K562 (cell line): ENCODE measurements at regions not wholly inside any gene's neighbourhood (a gene's known extent, or its start where the extent isn't known, plus 50 kb on each side); places are given as distances from the start of the nearest gene placed in this dataset.

Experiments
- CBFA2T3 ChIP-seq: fragments of 450-650 bp; IDR thresholded peaks from 2 replicates; pipeline ENCODE4 v1.6.1; 2017
- ELF2 ChIP-seq: fragments of 250-450 bp; sonication (Bioruptor Pico); IDR thresholded peaks from 2 replicates; pipeline ENCODE4 v1.5.0; 2021; ENCODE audit warnings: mild to moderate bottlenecking
- KAT8 ChIP-seq: fragments of 450-650 bp; IDR thresholded peaks from 2 replicates; pipeline ENCODE4 v1.6.1; 2016; ENCODE audit warnings: low read depth, mild to moderate bottlenecking
- MED1 ChIP-seq: sonication (generic); formaldehyde crosslinking; IDR thresholded peaks from 2 replicates; pipeline ENCODE4 v1.8.1; 2023; ENCODE audit warnings: missing genetic modification reagents, borderline replicate concordance
- NBN ChIP-seq: fragments of 450-650 bp; IDR thresholded peaks from 2 replicates; pipeline ENCODE4 v1.6.1; 2016; ENCODE audit warnings: low read depth, mild to moderate bottlenecking
- PML ChIP-seq: IDR thresholded peaks from 2 replicates; pipeline ENCODE4 v1.6.1; 2012; ENCODE audit warnings: low read length, inconsistent platforms
- PTBP1 ChIP-seq: fragments of 200-400 bp; formaldehyde crosslinking; IDR thresholded peaks from 2 replicates; pipeline ENCODE4 v1.6.1; 2017; ENCODE audit warnings: low read depth, low read length
- RUNX1 ChIP-seq: sonication (generic); IDR thresholded peaks from 2 replicates; pipeline ENCODE4 v1.6.1; 2016; ENCODE audit warnings: antibody characterized with exemption, low read depth
- SIN3A ChIP-seq, 2 experiments: fragments of 150-350 bp in 1 of 2; IDR thresholded peaks; 2 replicates each; pipeline ENCODE4 v1.6.1; 2011 to 2016; ENCODE audit warnings: borderline replicate concordance in 2 of 2, low read depth in 2 of 2, low read length in 2 of 2, mild to moderate bottlenecking in 2 of 2, moderate library complexity in 2 of 2; ENCODE audit not compliant: control insufficient read depth in 1 of 2
- SMAD2 ChIP-seq: fragments of 150-350 bp; IDR thresholded peaks from 2 replicates; pipeline ENCODE4 v1.6.1; 2014; ENCODE audit warnings: low read depth, mild to moderate bottlenecking, low read length
- SP1 ChIP-seq: sonication (generic); formaldehyde crosslinking; IDR thresholded peaks from 2 replicates; pipeline ENCODE4 v1.8.1; 2022; ENCODE audit warnings: mild to moderate bottlenecking, missing genetic modification reagents
- TAF7 ChIP-seq: fragments of 450-650 bp; IDR thresholded peaks from 2 replicates; pipeline ENCODE4 v1.6.1; 2016; ENCODE audit warnings: missing genetic modification characterization, missing compliant biosample characterization
- ZBTB7A ChIP-seq: IDR thresholded peaks from 2 replicates; pipeline ENCODE4 v1.6.1; 2011; ENCODE audit warnings: low read depth, mild to moderate bottlenecking, low read length, moderate library complexity, borderline replicate concordance; ENCODE audit not compliant: control insufficient read depth
- ZNF316 ChIP-seq: fragments of 450-650 bp; IDR thresholded peaks from 2 replicates; pipeline ENCODE4 v1.6.1; 2016
- ZNF780A ChIP-seq: fragments of 250-450 bp; sonication (Bioruptor Pico); IDR thresholded peaks from 2 replicates; pipeline ENCODE4 v1.5.0; 2021; ENCODE audit warnings: mild to moderate bottlenecking
- TF ChIP-seq, protein P1 (sequence below): fragments of 250-450 bp; sonication (Bioruptor Pico); IDR thresholded peaks from 2 replicates; pipeline ENCODE4 v1.4.0; 2020; ENCODE audit warnings: mild to moderate bottlenecking, moderate library complexity
- TF ChIP-seq, protein P2 (sequence below): sonication (generic); formaldehyde crosslinking; IDR thresholded peaks from 2 replicates; pipeline ENCODE4 v1.8.0; 2022; ENCODE audit warnings: mild to moderate bottlenecking, missing genetic modification reagents, borderline replicate concordance
- TF ChIP-seq, protein P3 (sequence below), 2 experiments: fragments of 450-650 bp; IDR thresholded peaks; 2 replicates each; pipeline ENCODE4 v1.6.1; 2018; ENCODE audit warnings: mild to moderate bottlenecking in 2 of 2, low read depth in 1 of 2; ENCODE audit not compliant: partially characterized antibody in 2 of 2

DNA sequence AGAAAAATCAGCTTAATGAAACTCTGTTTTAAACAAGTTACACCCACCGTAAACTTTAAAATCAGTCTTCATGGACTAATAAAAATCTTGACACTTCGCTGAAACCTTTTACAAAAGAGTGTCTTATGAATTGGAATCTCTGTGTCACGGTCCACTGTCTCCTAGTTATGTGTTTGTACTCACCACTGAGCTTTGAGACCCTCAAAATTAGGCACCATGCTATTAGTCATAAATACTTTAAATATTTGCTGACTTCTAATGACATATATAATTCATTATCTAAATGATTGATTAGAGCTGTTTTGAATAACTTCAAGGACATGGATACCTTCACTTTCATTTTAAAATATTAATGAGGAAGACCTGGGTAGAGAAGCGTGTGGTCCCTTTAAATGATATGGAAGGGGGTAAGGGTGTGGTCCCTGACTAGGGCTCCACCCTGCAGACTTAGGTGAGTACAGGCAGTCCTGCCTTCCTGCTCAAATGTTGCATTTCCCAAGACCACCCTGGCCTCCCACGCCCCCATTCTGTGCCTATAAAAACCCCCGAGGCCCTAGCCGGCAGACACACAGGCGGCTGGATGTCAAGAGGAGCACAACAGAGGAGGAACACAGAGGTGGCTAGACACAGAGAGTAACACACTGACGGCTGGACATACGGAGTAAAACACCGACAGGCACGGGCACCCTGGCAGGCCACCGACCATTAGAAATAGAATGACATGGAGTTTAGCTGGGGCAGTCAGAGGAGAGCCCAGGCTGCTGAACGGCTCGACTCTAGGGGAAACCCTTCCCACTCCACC is 179.0 kb upstream of the CDH9 start (continued):
- TF ChIP-seq, protein P1, sequence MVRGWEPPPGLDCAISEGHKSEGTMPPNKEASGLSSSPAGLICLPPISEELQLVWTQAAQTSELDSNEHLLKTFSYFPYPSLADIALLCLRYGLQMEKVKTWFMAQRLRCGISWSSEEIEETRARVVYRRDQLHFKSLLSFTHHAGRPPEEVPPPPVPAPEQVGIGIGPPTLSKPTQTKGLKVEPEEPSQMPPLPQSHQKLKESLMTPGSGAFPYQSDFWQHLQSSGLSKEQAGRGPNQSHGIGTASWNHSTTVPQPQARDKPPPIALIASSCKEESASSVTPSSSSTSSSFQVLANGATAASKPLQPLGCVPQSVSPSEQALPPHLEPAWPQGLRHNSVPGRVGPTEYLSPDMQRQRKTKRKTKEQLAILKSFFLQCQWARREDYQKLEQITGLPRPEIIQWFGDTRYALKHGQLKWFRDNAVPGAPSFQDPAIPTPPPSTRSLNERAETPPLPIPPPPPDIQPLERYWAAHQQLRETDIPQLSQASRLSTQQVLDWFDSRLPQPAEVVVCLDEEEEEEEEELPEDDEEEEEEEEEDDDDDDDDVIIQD (CRISPR knock-in tag), result no peak
- no peak for TF ChIP-seq ELF2 (CRISPR knock-in tag)
- TF ChIP-seq CBFA2T3, result no peak
- TF ChIP-seq ZBTB7A, result peak; percentile 78
- TF ChIP-seq, protein P2, sequence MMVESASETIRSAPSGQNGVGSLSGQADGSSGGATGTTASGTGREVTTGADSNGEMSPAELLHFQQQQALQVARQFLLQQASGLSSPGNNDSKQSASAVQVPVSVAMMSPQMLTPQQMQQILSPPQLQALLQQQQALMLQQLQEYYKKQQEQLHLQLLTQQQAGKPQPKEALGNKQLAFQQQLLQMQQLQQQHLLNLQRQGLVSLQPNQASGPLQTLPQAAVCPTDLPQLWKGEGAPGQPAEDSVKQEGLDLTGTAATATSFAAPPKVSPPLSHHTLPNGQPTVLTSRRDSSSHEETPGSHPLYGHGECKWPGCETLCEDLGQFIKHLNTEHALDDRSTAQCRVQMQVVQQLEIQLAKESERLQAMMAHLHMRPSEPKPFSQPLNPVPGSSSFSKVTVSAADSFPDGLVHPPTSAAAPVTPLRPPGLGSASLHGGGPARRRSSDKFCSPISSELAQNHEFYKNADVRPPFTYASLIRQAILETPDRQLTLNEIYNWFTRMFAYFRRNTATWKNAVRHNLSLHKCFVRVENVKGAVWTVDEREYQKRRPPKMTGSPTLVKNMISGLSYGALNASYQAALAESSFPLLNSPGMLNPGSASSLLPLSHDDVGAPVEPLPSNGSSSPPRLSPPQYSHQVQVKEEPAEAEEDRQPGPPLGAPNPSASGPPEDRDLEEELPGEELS (CRISPR knock-in tag), result no peak
- no peak for TF ChIP-seq NBN
- TF ChIP-seq SIN3A (IDR thresholded peaks at IDR 0.05; ENCODE audit: borderline replicate concordance in 2 of 2, control insufficient read depth in 1 of 2, low read depth in 2 of 2, low read length in 2 of 2), result peak; percentile 42 to 81; a peak in 2 of 4 replicates
- no peak for TF ChIP-seq KAT8
- TF ChIP-seq RUNX1, result no peak
- peak; percentile 68; the same call in 1 of the 2 replicates for TF ChIP-seq SP1 (CRISPR knock-in tag)
- TF ChIP-seq MED1 (CRISPR knock-in tag), result no peak
- TF ChIP-seq SMAD2, result no peak
- peak; percentile 90 for TF ChIP-seq PML
- TF ChIP-seq ZNF316, result no peak
- TF ChIP-seq PTBP1, result no peak
- TF ChIP-seq, protein P3, sequence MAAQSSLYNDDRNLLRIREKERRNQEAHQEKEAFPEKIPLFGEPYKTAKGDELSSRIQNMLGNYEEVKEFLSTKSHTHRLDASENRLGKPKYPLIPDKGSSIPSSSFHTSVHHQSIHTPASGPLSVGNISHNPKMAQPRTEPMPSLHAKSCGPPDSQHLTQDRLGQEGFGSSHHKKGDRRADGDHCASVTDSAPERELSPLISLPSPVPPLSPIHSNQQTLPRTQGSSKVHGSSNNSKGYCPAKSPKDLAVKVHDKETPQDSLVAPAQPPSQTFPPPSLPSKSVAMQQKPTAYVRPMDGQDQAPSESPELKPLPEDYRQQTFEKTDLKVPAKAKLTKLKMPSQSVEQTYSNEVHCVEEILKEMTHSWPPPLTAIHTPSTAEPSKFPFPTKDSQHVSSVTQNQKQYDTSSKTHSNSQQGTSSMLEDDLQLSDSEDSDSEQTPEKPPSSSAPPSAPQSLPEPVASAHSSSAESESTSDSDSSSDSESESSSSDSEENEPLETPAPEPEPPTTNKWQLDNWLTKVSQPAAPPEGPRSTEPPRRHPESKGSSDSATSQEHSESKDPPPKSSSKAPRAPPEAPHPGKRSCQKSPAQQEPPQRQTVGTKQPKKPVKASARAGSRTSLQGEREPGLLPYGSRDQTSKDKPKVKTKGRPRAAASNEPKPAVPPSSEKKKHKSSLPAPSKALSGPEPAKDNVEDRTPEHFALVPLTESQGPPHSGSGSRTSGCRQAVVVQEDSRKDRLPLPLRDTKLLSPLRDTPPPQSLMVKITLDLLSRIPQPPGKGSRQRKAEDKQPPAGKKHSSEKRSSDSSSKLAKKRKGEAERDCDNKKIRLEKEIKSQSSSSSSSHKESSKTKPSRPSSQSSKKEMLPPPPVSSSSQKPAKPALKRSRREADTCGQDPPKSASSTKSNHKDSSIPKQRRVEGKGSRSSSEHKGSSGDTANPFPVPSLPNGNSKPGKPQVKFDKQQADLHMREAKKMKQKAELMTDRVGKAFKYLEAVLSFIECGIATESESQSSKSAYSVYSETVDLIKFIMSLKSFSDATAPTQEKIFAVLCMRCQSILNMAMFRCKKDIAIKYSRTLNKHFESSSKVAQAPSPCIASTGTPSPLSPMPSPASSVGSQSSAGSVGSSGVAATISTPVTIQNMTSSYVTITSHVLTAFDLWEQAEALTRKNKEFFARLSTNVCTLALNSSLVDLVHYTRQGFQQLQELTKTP (IDR thresholded peaks at IDR 0.05; ENCODE audit: low read depth in 1 of 2, partially characterized antibody in 2 of 2), result peak; percentile 26 to 30
- no peak for TF ChIP-seq ZNF780A
- TF ChIP-seq TAF7 (tag), result peak; percentile 76
